ENCODE measurements at regions not wholly inside any gene's neighbourhood (a gene's known extent, or its start where the extent isn't known, plus 50 kb on each side); places are given as distances from the start of the nearest gene placed in this dataset.
A peak's percentile ranks its signal among the peaks of the same experiment; 100 is the strongest.

GRCh38 chr14:104328607-104329006 lies 190.2 kb downstream of the KIF26A start:
- H3K27ac ChIP-seq, result no peak overlapping the region
- 76 to 92% (median 83%) methylated on average over 4 to 5 of the region's 5 CpGs for WGBS, 4 donors
- no peaks in the 10 kb centered on the region for H3K4me1 ChIP-seq (replicated peaks in 1 of 2)
- H3K9me3 ChIP-seq (replicated peaks in 1 of 3), result no peaks in the 10 kb centered on the region
- intact Hi-C loops (cut with DNase I), result no loop called here
- no peaks in the 10 kb centered on the region for H3K36me3 ChIP-seq (replicated peaks in 1 of 2)
- no peak for TF ChIP-seq CTCF (IDR thresholded peaks at IDR 0.05)
- no peak for TF ChIP-seq POLR2A (IDR thresholded peaks at IDR 0.05)
- peak in 1 of 7 donors; percentile 30 for DNase-seq
- no peak overlapping the region for H3K4me3 ChIP-seq
- H3K27me3 ChIP-seq, result no peaks in the 10 kb centered on the region

GRCh38 chr14:104329793-104330192 lies 191.4 kb downstream of the KIF26A start:
- TF ChIP-seq CTCF (IDR thresholded peaks at IDR 0.05), result no peak
- TF ChIP-seq POLR2A (IDR thresholded peaks at IDR 0.05), result no peak
- intact Hi-C loops (cut with DNase I), result no loop called here
- WGBS, 4 donors, result 87 to 98% (median 94%) methylated on average over 1 of the region's 1 CpG

GRCh38 chr14:104331871-104332605 lies 193.7 kb downstream of the KIF26A start:
- peak in 1 of 7 donors; percentile 28 for DNase-seq
- no peaks in the 10 kb centered on the region for H3K4me1 ChIP-seq (replicated peaks in 1 of 2)
- no peaks in the 10 kb centered on the region for H3K36me3 ChIP-seq (replicated peaks in 1 of 2)
- 89 to 92% (median 90%) methylated on average over 5 to 20 of the region's 20 CpGs for WGBS, 4 donors
- no peak overlapping the region for H3K4me3 ChIP-seq
- no peaks in the 10 kb centered on the region for H3K27me3 ChIP-seq
- H3K27ac ChIP-seq, result no peak overlapping the region
- no peaks in the 10 kb centered on the region for H3K9me3 ChIP-seq (replicated peaks in 1 of 3)
- TF ChIP-seq CTCF (IDR thresholded peaks at IDR 0.05) (no peak), POLR2A (IDR thresholded peaks at IDR 0.05) (no peak)
- intact Hi-C loops (cut with DNase I), result no loop called here

More at GRCh38 chr14:104329793-104330192, 191.4 kb downstream of the KIF26A start:
- Histone ChIP-seq H3K4me1 (replicated peaks in 1 of 2) (no peaks in the 10 kb centered on the region), H3K4me3 (no peak overlapping the region), H3K27me3 (no peaks in the 10 kb centered on the region), H3K36me3 (replicated peaks in 1 of 2) (no peaks in the 10 kb centered on the region), H3K9me3 (replicated peaks in 1 of 3) (no peaks in the 10 kb centered on the region), H3K27ac (no peak overlapping the region)
- DNase-seq, result no peak

GRCh38 chr14:104332634-104333270 lies 194.4 kb downstream of the KIF26A start:
- H3K4me1 ChIP-seq (replicated peaks in 1 of 2), result no peaks in the 10 kb centered on the region
- no peak overlapping the region for H3K27ac ChIP-seq
- DNase-seq, result peak in 2 of 7 donors; percentile 24 to 34
- TF ChIP-seq POLR2A (IDR thresholded peaks at IDR 0.05) (no peak), CTCF (IDR thresholded peaks at IDR 0.05) (no peak)
- intact Hi-C loops (cut with DNase I), result no loop called here
- H3K4me3 ChIP-seq, result no peak overlapping the region
- H3K36me3 ChIP-seq (replicated peaks in 1 of 2), result no peaks in the 10 kb centered on the region
- no peaks in the 10 kb centered on the region for H3K9me3 ChIP-seq (replicated peaks in 1 of 3)
- WGBS, 4 donors, result 69 to 77% (median 73%) methylated on average over 6 to 15 of the region's 15 CpGs
- H3K27me3 ChIP-seq, result no peaks in the 10 kb centered on the region

All from adrenal gland (tissue), 9 donors.